ENCODE measurements at regions not wholly inside any gene's neighbourhood (a gene's known extent, or its start where the extent isn't known, plus 50 kb on each side); places are given as distances from the start of the nearest gene placed in this dataset.
"Not testable (repeated sequence)": the region's sequence is repeated elsewhere in the genome, so short reads cannot be mapped to it uniquely, and the experiment has no call there.

DNA sequence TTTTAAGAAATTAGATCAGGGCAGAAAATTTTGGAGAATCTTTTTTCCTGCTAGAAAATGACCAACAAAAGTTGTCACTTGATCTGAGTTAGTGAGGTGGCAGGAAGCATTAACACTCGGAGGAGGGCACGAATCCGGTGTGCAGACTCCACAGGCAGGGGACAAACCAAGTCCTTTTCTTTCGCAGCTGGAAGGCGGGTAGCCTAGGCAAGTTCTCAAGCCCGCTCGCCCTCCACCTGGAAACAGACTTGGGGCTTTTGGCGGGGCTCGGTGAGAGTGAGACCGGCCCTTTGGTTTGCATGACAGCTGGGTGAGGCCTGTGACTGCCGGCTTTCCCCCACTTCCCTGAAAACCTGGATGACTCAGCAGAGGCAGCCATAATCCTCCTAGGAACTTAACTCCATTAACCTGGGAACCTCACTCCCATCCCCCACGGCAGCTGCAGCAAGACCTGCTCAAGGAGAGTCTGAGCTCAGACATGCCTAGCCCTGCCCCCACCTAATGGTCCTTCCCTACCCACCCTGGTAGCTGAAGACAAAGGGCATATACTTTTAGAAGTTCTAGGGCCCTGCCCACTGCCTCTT is 134.8 kb downstream of the MFSD1 start:
- no peak for TF ChIP-seq CTCF (IDR thresholded peaks at IDR 0.05)
- Histone ChIP-seq H3K36me3 (ENCODE audit: control insufficient read depth, insufficient read depth, low read length) (no peaks in the 10 kb centered on the region), H3K27me3 (ENCODE audit: control insufficient read depth, insufficient read depth, low read length) (no peaks in the 10 kb centered on the region), H3K27ac (no peak overlapping the region), H3K9me3 (ENCODE audit: control insufficient read depth, low read length) (no peaks in the 10 kb centered on the region), H3K4me1 (no peaks in the 10 kb centered on the region), H3K79me2 (no peaks in the 10 kb centered on the region), H3K4me3 (ENCODE audit: low read depth, low read length) (no peak overlapping the region), H2AFZ (no peak overlapping the region), H3K9ac (no peak overlapping the region), H3K4me2 (ENCODE audit: low read length) (no peak overlapping the region)

DNA sequence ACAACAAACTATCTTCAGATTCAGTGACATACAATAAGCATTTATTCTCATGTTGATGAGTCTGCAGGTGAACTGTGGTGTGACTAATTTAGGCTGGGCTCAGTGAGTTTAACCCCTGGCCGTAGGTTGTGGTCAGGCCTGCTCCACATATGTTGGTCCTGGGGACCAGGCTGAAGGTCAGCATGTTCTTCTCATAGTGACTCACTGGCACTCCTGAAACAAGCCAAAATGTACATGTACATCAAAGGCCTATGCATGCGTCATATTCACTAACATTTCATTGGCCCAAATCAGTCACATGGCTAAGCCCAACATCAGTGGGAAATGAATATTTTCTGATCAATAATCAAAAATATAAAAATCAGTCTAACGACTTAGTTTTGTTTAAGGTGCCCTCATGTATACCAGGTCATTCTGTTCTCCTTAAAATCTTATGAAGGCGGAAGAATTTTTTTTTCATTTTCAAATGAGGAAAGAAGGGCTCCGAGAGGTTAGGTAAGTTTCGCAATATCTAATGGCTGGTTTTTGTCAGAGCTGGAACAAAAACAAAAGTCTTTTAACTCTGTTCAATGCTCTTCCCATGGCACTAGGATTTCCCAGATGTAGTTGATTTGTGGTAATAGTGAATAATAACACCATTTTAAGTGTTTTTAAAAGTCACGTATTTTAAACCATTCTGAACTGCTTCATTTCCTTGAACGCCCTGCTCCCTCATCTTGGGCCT is 148.5 kb downstream of the MFSD1 start:
- Histone ChIP-seq H3K36me3 (ENCODE audit: control insufficient read depth, insufficient read depth, low read length) (no peaks in the 10 kb centered on the region), H3K4me3 (ENCODE audit: low read depth, low read length) (no peak overlapping the region), H3K9ac (no peak overlapping the region), H3K27me3 (ENCODE audit: control insufficient read depth, insufficient read depth, low read length) (no peaks in the 10 kb centered on the region), H3K79me2 (no peaks in the 10 kb centered on the region), H3K4me1 (no peaks in the 10 kb centered on the region), H3K27ac (no peak overlapping the region), H3K9me3 (ENCODE audit: control insufficient read depth, low read length) (no peaks in the 10 kb centered on the region), H2AFZ (no peak overlapping the region), H3K4me2 (ENCODE audit: low read length) (no peak overlapping the region)
- no peak for TF ChIP-seq CTCF (IDR thresholded peaks at IDR 0.05)

GRCh38 chr3:158953131-158953530 is 151.3 kb downstream of the MFSD1 start:
- Histone ChIP-seq H3K9me3 (ENCODE audit: control insufficient read depth, low read length) (no peaks in the 10 kb centered on the region), H3K9ac (no peak overlapping the region), H3K79me2 (no peaks in the 10 kb centered on the region), H3K4me3 (ENCODE audit: low read depth, low read length) (no peak overlapping the region), H2AFZ (no peak overlapping the region), H3K4me1 (no peaks in the 10 kb centered on the region), H3K4me2 (ENCODE audit: low read length) (no peak overlapping the region), H3K27ac (no peak overlapping the region), H3K36me3 (ENCODE audit: control insufficient read depth, insufficient read depth, low read length) (no peaks in the 10 kb centered on the region), H3K27me3 (ENCODE audit: control insufficient read depth, insufficient read depth, low read length) (no peaks in the 10 kb centered on the region)
- TF ChIP-seq CTCF (IDR thresholded peaks at IDR 0.05), result no peak

- no peak overlapping the region for H3K4me3 ChIP-seq (ENCODE audit: low read depth, low read length)
- H2AFZ ChIP-seq, result no peak overlapping the region
- no peak overlapping the region for H3K4me2 ChIP-seq (ENCODE audit: low read length)
- H3K79me2 ChIP-seq, result no peaks in the 10 kb centered on the region
- H3K27ac ChIP-seq, result no peak overlapping the region
- no peaks in the 10 kb centered on the region for H3K9me3 ChIP-seq (ENCODE audit: control insufficient read depth, low read length)
- no peak for TF ChIP-seq CTCF (IDR thresholded peaks at IDR 0.05)
- no peak overlapping the region for H3K9ac ChIP-seq
- H3K27me3 ChIP-seq (ENCODE audit: control insufficient read depth, insufficient read depth, low read length), result no peaks in the 10 kb centered on the region
- no peaks in the 10 kb centered on the region for H3K36me3 ChIP-seq (ENCODE audit: control insufficient read depth, insufficient read depth, low read length)
- H3K4me1 ChIP-seq, result no peaks in the 10 kb centered on the region
These were observed 152.6 kb downstream of the MFSD1 start for GRCh38 chr3:158954420-158954819.

GRCh38 chr3:158957777-158958176 is 155.9 kb downstream of the MFSD1 start:
- H3K36me3 ChIP-seq (ENCODE audit: control insufficient read depth, insufficient read depth, low read length); H2AFZ ChIP-seq; H3K4me2 ChIP-seq (ENCODE audit: low read length); H3K27ac ChIP-seq; H3K4me3 ChIP-seq (ENCODE audit: low read depth, low read length); H3K27me3 ChIP-seq (ENCODE audit: control insufficient read depth, insufficient read depth, low read length); H3K9ac ChIP-seq; H3K9me3 ChIP-seq (ENCODE audit: control insufficient read depth, low read length); H3K79me2 ChIP-seq; H3K4me1 ChIP-seq: not testable (repeated sequence)

Data from parathyroid adenoma (tissue), 2 donors.